ENCODE measurements at regions not wholly inside any gene's neighbourhood (a gene's known extent, or its start where the extent isn't known, plus 50 kb on each side); places are given as distances from the start of the nearest gene placed in this dataset.

GRCh38 chr13:104411141-104411765 lies 1345.0 kb upstream of the SLC10A2 start:
- no peak for TF ChIP-seq POLR2A (IDR thresholded peaks at IDR 0.05)
- no peak for TF ChIP-seq CTCF (IDR thresholded peaks at IDR 0.05)

Measured in thyroid gland (tissue), 4 donors.